IPS-15b (cell line): ENCODE measurements at regions not wholly inside any gene's neighbourhood (a gene's known extent, or its start where the extent isn't known, plus 50 kb on each side); places are given as distances from the start of the nearest gene placed in this dataset.

Experiments
- H3K27me3 ChIP-seq: one replicate; pipeline ENCODE4 v1.6.1; 2013; ENCODE audit warnings: low read length; ENCODE audit not compliant: control insufficient read depth, insufficient read depth
- H3K36me3 ChIP-seq: one replicate; pipeline ENCODE4 v1.6.1; 2013; ENCODE audit warnings: low read length; ENCODE audit not compliant: control insufficient read depth, insufficient read depth
- H3K4me1 ChIP-seq: one replicate; pipeline ENCODE4 v1.6.1; 2013; ENCODE audit warnings: mild to moderate bottlenecking, low read length; ENCODE audit not compliant: control insufficient read depth, insufficient read depth
- H3K4me3 ChIP-seq: one replicate; pipeline ENCODE4 v1.5.1; 2013; ENCODE audit warnings: low read depth, low read length
- H3K9ac ChIP-seq: one replicate; pipeline ENCODE4 v1.6.1; 2013; ENCODE audit warnings: low read depth, mild to moderate bottlenecking, low read length
- H3K9me3 ChIP-seq: one replicate; pipeline ENCODE4 v1.6.1; 2013; ENCODE audit warnings: mild to moderate bottlenecking, low read length; ENCODE audit not compliant: control insufficient read depth, insufficient read depth

GRCh38 chr10:10438335-10439100, 579.2 kb upstream of the CELF2 start:
- no peaks in the 10 kb centered on the region for H3K36me3 ChIP-seq
- no peaks in the 10 kb centered on the region for H3K9me3 ChIP-seq
- H3K4me1 ChIP-seq, result no peaks in the 10 kb centered on the region

DNA sequence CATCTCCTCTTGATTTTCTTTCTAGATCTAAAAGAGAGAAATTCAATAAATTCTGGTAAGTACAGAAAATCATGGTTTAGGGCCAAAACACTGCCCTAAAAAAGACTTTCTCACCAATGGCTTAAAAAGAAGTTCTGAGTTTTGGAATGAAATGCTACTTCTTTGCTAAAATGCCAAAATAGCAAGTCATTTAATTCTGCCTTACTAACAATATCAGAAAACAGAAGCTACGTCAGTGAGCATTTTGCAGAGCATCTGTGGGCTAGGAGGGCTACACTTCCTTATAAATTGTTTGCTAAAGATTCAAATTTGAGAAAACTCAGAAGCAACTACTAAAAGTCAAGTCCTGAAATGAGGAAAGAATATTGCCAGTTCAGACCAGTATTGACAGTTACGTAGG, 560.8 kb upstream of the CELF2 start:
- Histone ChIP-seq H3K4me3 (no peak overlapping the region), H3K4me1 (no peaks in the 10 kb centered on the region), H3K9me3 (no peaks in the 10 kb centered on the region), H3K9ac (no peak overlapping the region), H3K27me3 (no peaks in the 10 kb centered on the region), H3K36me3 (no peaks in the 10 kb centered on the region)

More at GRCh38 chr10:10438335-10439100, 579.2 kb upstream of the CELF2 start:
- Histone ChIP-seq H3K27me3 (no peaks in the 10 kb centered on the region), H3K4me3 (no peak overlapping the region), H3K9ac (no peak overlapping the region)

DNA sequence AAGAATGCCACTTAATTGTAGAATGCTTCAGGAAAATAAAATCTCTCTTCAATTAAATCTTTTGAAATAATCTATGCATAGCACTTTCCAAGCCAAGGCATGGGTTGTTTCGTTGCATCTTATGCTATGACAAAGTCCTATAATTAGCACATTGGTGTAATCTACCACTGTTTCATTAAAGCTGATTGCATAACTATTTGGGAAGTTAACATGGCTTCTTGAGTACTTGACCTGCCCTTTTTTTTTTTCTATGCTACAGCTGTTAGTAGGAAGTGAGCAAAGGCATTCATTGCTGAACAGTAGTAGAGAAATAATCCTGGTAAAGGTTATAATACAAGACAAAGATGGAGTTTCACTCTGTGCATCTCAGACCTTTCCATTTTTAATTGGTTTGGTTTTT, 557.2 kb upstream of the CELF2 start:
- H3K4me3 ChIP-seq, result no peak overlapping the region
- no peaks in the 10 kb centered on the region for H3K9me3 ChIP-seq
- H3K27me3 ChIP-seq, result no peaks in the 10 kb centered on the region
- no peaks in the 10 kb centered on the region for H3K36me3 ChIP-seq
- H3K9ac ChIP-seq, result no peak overlapping the region
- peaks cover 5% of the 10 kb centered on the region for H3K4me1 ChIP-seq

DNA sequence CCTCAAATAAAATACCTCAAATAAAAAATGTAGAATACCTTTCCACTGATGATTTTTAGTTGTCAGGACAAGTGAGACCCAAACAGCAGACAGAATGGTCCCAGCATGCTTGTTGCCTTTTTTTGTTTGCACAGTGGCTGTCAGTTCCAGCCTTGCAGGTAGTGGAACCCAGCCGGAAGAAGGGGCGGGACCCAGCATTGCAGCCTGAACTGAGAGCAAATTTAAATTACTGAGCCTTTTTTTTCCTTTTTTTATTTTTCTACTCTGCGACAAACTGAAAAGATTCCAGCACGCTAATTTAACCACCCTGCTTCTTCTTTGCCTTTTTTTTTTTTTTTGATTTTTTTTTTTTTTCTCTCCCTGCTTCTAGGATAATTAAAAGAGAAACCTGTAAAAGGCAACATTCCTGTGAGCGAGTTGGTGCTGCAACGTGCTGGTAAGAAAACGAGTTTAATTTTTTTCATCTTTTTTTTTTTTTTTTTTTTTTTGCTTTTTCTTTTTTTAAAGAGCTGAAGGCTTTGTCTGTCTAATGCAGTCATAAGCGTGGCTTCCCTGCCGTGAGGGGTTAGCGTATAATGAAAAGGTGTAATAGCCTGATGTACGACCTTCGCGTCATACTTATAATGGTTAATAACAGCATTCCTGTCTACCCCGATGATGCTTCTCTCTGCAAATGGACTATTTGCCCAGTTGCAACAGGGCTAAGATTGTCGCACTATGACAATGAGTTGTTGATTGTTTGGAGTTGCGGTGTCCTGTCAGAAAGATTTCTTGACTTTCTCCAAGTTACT, 555.3 kb upstream of the CELF2 start:
- Histone ChIP-seq H3K9ac (no peak overlapping the region), H3K4me3 (no peak overlapping the region), H3K9me3 (no peaks in the 10 kb centered on the region), H3K4me1 (peaks cover 5% of the 10 kb centered on the region), H3K27me3 (no peaks in the 10 kb centered on the region), H3K36me3 (no peaks in the 10 kb centered on the region)

DNA sequence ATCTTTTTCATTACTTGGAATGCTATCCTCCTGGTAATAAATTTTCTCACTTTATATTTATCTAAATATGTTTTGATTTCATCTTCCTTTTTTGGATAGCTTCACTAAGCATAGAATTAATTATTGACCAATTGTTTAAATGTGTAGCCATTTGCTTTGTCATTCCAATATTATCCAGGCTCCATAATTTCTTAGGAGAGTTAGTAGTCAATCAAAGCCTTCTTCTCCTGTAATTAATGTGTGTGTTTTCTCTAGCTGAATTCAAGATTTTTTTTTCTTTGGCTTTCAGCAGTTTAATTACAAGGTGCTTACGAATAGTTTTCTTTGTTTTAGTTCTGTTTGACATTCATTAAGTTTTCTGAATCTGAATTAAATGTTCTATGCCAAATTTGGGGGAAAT, 545.9 kb upstream of the CELF2 start:
- H3K36me3 ChIP-seq, result no peaks in the 10 kb centered on the region

DNA sequence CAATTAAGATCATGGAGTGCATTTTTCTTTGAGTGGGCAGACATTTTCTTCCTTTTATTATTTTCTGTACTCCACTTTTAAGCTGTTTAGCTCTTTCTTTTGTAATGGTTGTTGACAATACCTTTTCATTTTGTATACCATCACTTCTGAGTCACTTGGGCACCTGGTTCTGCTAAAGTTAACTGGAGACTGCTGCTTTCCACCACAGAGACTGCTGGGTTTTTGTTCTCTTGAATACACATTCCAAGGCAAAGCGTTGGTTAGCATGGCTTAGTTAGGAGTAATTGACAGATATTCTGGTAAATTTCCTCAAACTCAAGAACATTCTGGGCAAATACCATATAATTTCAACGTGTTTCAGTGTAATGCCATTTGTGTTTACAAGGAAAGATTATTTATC, 541.9 kb upstream of the CELF2 start:
- no peaks in the 10 kb centered on the region for H3K9me3 ChIP-seq
- H3K36me3 ChIP-seq, result no peaks in the 10 kb centered on the region
- H3K27me3 ChIP-seq, result no peaks in the 10 kb centered on the region
- H3K4me1 ChIP-seq, result peaks cover 7% of the 10 kb centered on the region
- no peak overlapping the region for H3K9ac ChIP-seq
- no peak overlapping the region for H3K4me3 ChIP-seq

More for the DNA sequence above, 545.9 kb upstream of the CELF2 start:
- Histone ChIP-seq H3K9ac (no peak overlapping the region), H3K4me1 (peaks cover 7% of the 10 kb centered on the region), H3K9me3 (no peaks in the 10 kb centered on the region), H3K27me3 (no peaks in the 10 kb centered on the region), H3K4me3 (no peak overlapping the region)

- Histone ChIP-seq H3K9me3 (no peaks in the 10 kb centered on the region), H3K36me3 (no peaks in the 10 kb centered on the region), H3K4me3 (no peak overlapping the region), H3K4me1 (peaks cover 7% of the 10 kb centered on the region), H3K9ac (no peak overlapping the region), H3K27me3 (no peaks in the 10 kb centered on the region)
These were observed 539.8 kb upstream of the CELF2 start for GRCh38 chr10:10477844-10478243.

DNA sequence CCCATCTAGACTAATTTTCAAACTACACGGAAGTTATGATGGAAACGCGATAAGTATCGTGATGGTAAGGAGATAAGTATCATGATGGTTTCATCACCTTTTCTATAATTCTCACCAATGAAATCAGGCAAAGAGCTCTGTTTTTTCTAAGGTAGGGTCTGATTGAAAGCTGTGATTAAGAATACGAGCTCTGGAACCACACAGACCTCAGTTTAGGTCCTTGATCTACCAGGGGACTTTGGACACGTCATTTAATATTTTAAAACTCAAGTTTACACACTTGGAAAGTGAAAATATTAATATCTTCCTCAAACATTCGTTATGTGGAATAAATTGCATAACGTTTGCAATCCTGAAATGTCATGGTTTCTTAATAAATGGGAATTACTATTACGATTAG, 538.2 kb upstream of the CELF2 start:
- no peaks in the 10 kb centered on the region for H3K27me3 ChIP-seq
- no peak overlapping the region for H3K9ac ChIP-seq
- no peaks in the 10 kb centered on the region for H3K36me3 ChIP-seq
- no peaks in the 10 kb centered on the region for H3K9me3 ChIP-seq
- H3K4me1 ChIP-seq, result peaks cover 7% of the 10 kb centered on the region
- no peak overlapping the region for H3K4me3 ChIP-seq

DNA sequence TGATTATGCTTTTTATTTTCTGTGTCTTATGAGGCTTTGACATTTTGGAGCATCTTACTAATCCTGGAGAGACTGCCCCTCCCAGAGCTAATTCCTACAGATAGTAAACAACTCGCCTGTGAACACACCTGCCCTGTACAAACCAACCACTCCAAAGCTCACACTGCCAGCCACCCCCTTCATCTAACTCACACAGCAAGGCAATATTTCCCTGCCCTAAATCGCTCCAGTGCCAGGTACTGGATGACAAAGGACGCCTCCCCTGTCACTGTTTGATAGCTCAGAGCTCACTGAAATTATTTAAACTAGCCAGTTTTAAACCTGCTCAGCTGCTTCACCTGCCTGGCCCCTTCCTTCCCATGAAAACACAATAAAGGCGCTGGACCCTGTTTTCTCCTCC, 535.1 kb upstream of the CELF2 start:
- Histone ChIP-seq H3K4me3 (no peak overlapping the region), H3K36me3 (no peaks in the 10 kb centered on the region), H3K9ac (no peak overlapping the region), H3K9me3 (no peaks in the 10 kb centered on the region), H3K27me3 (no peaks in the 10 kb centered on the region), H3K4me1 (no peaks in the 10 kb centered on the region)

DNA sequence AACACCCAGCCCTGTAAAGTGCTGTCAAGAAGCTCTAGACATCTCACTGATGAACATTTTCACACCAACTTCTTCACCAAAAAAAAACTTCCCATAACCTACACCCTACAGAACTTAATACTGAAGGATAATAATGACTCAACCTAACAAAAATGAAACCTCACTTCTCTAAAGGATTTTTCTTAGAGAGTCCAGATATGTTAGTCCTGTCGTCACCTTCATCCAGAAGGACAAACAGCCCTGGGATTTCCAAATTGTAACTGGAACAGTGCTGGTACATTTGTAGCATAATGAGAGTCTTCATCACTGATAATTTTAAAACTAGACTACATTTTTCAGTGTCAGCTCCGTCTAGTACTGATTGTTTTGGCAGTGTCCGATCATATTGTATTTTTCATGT, 528.6 kb upstream of the CELF2 start:
- Histone ChIP-seq H3K4me3 (no peak overlapping the region), H3K4me1 (no peaks in the 10 kb centered on the region), H3K9ac (no peak overlapping the region), H3K36me3 (no peaks in the 10 kb centered on the region), H3K27me3 (no peaks in the 10 kb centered on the region), H3K9me3 (no peaks in the 10 kb centered on the region)

GRCh38 chr10:10489805-10490571, 527.7 kb upstream of the CELF2 start:
- Histone ChIP-seq H3K4me3 (no peak overlapping the region), H3K9ac (no peak overlapping the region), H3K9me3 (no peaks in the 10 kb centered on the region), H3K27me3 (no peaks in the 10 kb centered on the region), H3K4me1 (no peaks in the 10 kb centered on the region), H3K36me3 (no peaks in the 10 kb centered on the region)
